ENCODE measurements at regions not wholly inside any gene's neighbourhood (a gene's known extent, or its start where the extent isn't known, plus 50 kb on each side); places are given as distances from the start of the nearest gene placed in this dataset.

- TF ChIP-seq ZFX (IDR thresholded peaks at IDR 0.05): no peak
- TF ChIP-seq, protein P1, sequence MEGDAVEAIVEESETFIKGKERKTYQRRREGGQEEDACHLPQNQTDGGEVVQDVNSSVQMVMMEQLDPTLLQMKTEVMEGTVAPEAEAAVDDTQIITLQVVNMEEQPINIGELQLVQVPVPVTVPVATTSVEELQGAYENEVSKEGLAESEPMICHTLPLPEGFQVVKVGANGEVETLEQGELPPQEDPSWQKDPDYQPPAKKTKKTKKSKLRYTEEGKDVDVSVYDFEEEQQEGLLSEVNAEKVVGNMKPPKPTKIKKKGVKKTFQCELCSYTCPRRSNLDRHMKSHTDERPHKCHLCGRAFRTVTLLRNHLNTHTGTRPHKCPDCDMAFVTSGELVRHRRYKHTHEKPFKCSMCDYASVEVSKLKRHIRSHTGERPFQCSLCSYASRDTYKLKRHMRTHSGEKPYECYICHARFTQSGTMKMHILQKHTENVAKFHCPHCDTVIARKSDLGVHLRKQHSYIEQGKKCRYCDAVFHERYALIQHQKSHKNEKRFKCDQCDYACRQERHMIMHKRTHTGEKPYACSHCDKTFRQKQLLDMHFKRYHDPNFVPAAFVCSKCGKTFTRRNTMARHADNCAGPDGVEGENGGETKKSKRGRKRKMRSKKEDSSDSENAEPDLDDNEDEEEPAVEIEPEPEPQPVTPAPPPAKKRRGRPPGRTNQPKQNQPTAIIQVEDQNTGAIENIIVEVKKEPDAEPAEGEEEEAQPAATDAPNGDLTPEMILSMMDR (conservative IDR thresholded peaks at IDR 0.05): no peak
- H3K27ac ChIP-seq: no peak overlapping the region
These were observed 1619.1 kb upstream of the ACO1 start for GRCh38 chr9:30765318-30765717.

GRCh38 chr9:30771163-30771708 is 1613.2 kb upstream of the ACO1 start:
- H3K27ac ChIP-seq: no peak overlapping the region
- no peak for TF ChIP-seq ZFX (IDR thresholded peaks at IDR 0.05)
- TF ChIP-seq, protein P1 (conservative IDR thresholded peaks at IDR 0.05): no peak

- TF ChIP-seq, protein P1 (conservative IDR thresholded peaks at IDR 0.05): no peak
- TF ChIP-seq ZFX (IDR thresholded peaks at IDR 0.05): no peak
- no peak overlapping the region for H3K27ac ChIP-seq
These were observed 1612.7 kb upstream of the ACO1 start for GRCh38 chr9:30771760-30772159.

- no peak for TF ChIP-seq ZFX (IDR thresholded peaks at IDR 0.05)
- TF ChIP-seq, protein P1 (conservative IDR thresholded peaks at IDR 0.05): no peak
- no peak overlapping the region for H3K27ac ChIP-seq
These were observed 1611.0 kb upstream of the ACO1 start for GRCh38 chr9:30773427-30773826.

DNA sequence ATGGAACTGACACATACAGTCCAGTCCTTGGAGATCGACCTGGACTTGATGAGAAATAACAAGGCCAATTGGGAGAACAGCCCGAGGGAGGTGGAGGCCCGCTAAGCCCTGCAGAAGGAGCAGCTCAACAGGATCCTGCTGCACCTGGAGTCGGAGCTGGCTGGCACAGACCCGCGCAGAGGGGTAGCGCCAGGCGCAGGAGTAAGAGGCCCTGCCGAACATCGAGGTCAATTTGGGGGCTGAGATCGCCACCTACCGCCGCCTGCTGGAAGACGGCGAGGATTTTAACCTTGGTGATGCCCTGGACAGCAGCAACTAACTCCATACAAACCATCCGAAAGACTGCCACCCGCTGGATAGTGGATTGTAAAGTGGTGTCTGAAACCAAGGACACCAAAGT is 1610.1 kb upstream of the ACO1 start:
- TF ChIP-seq ZFX (IDR thresholded peaks at IDR 0.05): no peak
- TF ChIP-seq, protein P1 (conservative IDR thresholded peaks at IDR 0.05): peak; percentile 76
- H3K27ac ChIP-seq: no peak overlapping the region

DNA sequence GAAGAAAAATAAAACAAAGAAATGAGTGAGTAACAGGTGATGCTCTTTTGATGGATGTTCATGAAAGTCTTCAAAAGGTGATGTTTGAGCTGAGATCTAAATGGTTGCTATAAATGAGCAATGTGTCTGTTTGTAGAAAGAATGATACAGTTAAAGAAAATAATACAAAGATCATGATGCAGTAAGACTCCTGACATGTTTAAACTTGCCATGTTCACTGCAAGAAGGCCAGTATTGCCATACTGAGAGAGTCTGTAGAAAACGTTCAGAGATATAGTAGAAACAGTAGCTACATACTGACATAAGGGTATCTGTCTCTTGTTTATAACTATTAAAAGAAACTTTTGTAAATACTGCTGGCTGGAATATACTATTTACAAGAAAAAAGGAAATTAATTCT is 1609.2 kb upstream of the ACO1 start:
- TF ChIP-seq ZFX (IDR thresholded peaks at IDR 0.05): no peak
- TF ChIP-seq, protein P1 (conservative IDR thresholded peaks at IDR 0.05): no peak
- no peak overlapping the region for H3K27ac ChIP-seq

DNA sequence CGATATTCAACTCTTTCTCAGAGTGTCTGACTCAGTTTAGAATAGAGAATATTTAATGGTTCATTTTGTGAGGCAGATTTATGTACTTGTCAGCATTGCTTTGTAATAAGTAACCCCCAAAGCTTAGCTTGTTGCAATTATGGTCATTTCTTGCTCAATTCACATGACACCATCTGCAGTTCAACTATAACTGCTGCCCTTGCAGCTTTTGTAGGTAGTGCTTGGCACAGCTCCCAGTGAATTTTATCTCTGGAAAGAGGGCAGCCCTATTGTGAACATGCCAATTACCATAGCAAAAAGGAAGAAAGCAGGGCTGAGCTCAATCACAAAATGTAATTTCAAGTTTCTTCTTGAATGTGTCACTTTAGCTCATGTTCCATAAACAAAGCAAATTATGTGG is 1587.7 kb upstream of the ACO1 start:
- TF ChIP-seq, protein P1 (conservative IDR thresholded peaks at IDR 0.05): no peak
- no peak overlapping the region for H3K27ac ChIP-seq

Measured in C4-2B (cell line).